LNCAP (cell line): ENCODE measurements at regions not wholly inside any gene's neighbourhood (a gene's known extent, or its start where the extent isn't known, plus 50 kb on each side); places are given as distances from the start of the nearest gene placed in this dataset.

ENCODE experiments used
- CTCF ChIP-seq: fragments of 450-650 bp; IDR thresholded peaks from 2 replicates; pipeline ENCODE4 v1.5.1; 2017; ENCODE audit warnings: mild to moderate bottlenecking

- TF ChIP-seq CTCF, result no peak
Observed at GRCh38 chr11:106425819-106426218, 348.4 kb downstream of the AASDHPPT start.

- no peak for TF ChIP-seq CTCF
Observed at GRCh38 chr11:106426696-106427095, 349.2 kb downstream of the AASDHPPT start.

- TF ChIP-seq CTCF, result no peak
Observed at GRCh38 chr11:106427736-106428135, 350.3 kb downstream of the AASDHPPT start.

GRCh38 chr11:106442032-106442431 lies 364.6 kb downstream of the AASDHPPT start:
- no peak for TF ChIP-seq CTCF

GRCh38 chr11:106446302-106446701 lies 368.8 kb downstream of the AASDHPPT start:
- TF ChIP-seq CTCF, result no peak

- TF ChIP-seq CTCF, result no peak
Observed at GRCh38 chr11:106446955-106447354, 369.5 kb downstream of the AASDHPPT start.

- TF ChIP-seq CTCF, result no peak
Observed at GRCh38 chr11:106447631-106448191, 370.2 kb downstream of the AASDHPPT start.

GRCh38 chr11:106449763-106450162 lies 372.3 kb downstream of the AASDHPPT start:
- no peak for TF ChIP-seq CTCF
